Midbrain (tissue), 1 donor: ENCODE measurements at regions not wholly inside any gene's neighbourhood (a gene's known extent, or its start where the extent isn't known, plus 50 kb on each side); places are given as distances from the start of the nearest gene placed in this dataset.

Source experiments
- DNase-seq: peaks from one replicate; lab custom pipeline; 2025; lab: John Stamatoyannopoulos, UW

GRCh38 chr2:8538531-8538930 lies 143.3 kb upstream of the ID2 start:
- no peak for DNase-seq

- no peak for DNase-seq
Measured at GRCh38 chr2:8538931-8539621, 142.8 kb upstream of the ID2 start.

GRCh38 chr2:8539743-8540551 lies 141.9 kb upstream of the ID2 start:
- DNase-seq: no peak

DNA sequence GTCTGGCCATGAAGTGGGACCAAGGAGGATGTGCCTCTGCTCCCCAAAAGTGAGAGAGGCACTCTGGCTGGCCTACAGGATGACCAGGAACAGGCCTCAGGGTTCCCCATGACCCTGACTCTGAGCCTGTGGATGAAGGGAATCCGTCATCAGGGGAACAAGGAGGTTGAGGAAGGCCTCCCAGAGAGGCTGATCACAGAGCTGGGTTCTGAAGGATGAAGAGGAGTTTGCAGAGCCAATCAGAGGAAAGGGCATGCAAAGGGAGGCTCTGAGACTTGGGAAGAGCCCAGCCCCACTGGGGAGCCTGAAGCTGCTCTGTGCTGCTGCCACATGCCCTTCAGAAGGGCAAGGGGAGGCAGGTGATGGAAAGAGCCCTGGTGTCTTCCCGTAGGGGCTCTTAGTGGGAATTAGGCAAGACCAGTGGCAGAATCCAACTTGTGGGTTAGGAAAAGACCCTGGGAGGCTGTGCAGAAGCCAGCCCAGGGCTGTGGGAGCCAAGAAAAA lies 141.3 kb upstream of the ID2 start:
- DNase-seq: no peak

DNA sequence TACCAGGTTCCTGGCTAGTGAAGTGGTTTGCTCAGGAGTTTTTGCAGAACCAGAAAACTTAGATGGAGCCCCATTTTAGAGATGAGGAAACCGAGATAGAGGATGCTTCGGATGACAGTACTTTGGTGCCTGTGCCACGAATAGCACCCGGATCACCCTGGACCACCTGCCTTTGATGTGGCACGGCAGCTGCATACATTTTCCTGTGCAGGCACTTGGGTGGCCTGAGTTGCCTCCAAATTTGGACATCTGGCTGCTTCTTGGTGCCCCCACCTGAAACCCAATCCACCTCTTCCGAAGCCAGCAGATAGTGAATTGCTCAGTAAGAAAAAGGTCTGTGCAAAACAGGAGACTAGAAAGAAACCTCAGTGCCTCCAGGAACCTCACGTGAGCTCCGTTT lies 140.6 kb upstream of the ID2 start:
- DNase-seq: no peak

DNA sequence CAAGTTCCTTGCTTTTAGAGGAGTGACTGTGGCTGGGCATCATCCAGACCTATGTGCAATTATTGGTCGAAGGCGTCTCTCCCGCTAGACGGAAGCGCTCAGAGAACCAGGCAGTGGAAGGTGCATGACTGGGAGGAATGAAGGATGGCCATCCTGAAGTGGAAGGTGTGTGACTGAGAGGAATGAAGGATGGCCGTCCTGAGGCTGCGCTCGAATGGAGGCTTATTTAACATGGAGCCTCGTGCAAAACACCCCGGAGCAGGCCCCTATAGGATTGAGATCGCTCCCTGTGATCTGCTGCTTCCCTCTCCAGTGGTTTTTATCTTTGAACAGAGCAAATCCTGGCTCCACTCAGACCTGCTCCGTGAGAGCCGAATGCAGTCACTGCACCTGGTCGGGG lies 140.2 kb upstream of the ID2 start:
- no peak for DNase-seq

DNA sequence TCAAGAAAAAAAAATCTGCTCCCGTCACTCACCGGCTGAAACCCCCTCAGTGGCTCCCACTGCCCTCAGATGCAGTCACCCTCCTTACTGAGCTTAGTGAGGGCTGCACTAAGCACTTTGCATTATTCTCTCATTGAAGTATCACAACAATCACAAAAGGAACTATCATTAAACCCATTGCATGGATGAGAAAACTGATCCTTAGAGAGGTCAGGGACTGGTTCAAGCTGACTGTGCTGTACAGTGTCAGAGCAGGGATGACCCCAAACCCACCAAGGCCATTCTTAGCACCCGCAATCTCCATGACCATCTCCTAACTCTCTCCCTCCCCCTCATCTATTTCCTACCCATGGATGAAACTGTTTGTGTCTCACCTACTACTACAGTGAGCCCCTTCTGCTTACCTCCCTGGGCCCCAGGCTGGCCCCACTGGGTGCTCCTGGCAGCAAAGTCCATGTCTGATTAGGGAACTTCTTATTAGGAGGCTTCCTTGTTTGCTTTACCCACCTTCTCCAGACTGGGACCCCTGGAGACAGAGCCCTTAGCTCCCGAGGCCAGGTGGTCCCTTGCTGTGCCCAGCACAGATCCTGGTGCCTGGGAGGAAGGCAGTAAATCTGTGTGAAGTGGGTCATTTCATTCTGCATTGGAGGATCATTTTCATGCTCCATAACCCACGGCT lies 139.3 kb upstream of the ID2 start:
- no peak for DNase-seq

DNA sequence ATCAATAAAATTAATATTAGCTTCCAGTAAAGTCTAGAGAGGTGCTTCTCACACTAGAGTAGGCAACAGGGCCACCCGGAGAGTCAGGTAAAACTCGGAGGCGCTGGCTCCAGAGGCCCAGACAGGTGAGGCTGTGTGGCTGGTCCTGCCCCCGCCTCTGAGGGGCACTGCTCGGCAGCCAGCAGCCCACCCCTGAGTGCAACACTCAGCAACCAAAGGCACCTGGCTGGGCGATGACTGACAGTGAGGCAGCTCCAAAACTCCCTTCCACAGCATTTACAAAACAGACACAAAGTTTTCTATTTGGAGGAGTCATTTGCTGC lies 138.8 kb upstream of the ID2 start:
- DNase-seq: no peak

DNA sequence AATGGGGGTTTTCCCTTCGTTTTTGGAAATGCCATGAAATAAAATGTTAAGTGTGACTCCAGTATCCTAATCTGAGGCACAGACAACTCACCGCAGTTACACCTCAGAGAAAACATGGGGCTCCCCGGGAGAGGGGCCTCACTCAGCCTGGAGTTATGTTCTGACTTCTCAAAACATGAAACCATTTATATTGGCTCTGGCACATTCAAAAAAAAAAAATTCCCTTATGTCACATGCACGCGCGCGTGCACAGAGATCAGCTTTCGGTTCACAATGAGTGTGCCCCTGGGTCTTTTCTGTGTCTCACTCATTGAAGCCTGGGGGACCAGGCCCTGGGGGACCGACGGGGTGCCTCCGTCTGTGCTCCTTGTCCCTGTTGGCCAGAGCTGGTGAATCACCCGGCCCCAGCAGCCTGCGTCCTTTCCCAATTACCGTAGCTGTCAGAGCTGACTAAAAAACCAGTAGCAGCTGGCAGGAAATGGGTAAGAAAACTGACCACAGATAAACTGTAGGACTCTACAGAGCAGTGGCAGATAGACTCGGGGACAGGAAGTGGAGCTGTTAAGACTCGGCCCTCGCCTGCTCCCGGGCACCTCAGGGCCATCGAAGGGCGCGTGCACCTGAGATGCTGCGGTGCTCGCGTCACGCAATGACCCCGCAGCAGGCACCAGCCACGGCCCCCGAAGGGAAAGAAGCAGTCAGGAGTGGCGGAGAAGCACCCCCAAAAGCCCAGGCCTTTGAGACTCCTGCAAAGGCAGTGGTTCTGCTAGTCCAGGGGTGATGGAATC lies 138.3 kb upstream of the ID2 start:
- DNase-seq: no peak

DNA sequence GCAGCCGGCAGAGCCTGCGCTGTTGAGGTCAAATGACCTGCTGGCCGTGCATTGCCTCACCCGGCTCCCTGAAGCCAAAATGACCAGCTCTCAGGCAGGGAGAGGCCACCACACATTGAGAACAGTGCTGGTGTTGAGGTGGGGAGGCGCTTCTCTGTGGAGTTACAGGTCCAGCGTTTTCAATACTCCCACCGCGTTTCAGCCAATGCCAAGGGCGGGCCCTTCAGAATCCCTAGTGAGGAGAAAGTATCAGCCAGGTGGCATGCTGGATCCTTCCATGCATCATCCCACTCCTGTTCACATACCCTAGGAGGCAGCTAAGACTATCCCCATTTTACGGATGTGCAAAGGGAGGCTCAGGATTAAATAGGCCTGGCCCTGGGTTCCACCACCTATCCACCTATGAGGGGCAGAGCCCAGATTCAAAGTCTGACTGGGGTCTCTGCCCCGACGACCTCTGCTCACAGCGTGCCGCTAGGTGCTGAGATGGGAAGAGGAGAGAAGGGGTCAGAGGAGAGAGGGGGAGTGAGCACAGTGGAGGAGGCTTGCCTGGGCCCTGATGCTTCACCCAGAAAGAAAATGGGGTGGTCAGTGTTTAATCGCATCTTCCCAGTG lies 137.6 kb upstream of the ID2 start:
- no peak for DNase-seq

DNA sequence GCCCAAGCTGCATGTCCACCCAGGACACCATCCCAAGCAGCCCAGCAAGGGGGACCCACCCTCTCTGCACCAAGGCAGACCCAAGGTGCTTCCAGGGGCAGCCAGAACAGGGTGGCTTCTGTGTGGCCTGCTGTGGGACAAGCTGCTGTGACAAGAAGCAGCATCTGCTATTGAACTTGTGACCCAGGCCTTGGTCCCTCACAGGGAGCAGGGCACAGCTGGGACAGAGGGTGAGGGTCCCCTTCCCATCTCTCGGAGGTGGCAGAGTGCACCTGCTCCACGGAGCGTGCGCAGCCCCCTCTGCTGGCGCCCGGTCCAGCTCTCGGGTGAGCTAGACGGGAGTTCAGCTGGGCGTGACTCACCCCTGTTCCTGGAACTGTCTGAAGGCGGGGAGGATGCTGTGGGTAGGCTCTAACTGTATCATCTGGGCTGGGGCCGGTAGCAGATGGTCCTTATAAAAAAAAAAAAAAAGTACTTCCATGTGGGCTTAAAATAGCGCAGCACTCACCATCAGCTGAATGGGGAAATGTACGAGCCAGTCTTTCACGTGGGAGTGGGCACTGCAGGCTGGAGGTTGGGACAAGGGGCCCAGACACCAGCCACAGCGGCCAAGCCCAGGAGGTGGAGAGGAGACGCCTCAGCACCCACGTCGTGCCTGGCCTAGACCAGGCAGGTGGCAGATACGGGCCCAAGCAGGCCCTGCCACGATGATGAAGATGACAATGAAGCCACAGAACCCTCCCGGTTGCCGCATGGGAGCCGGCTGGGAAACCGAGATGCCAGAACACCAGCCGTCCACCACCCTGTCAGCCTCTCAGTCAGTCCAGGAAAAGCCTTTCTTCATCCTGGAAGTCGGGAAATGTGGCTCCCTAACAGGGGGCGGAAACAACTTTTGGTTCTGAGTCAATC lies 136.8 kb upstream of the ID2 start:
- DNase-seq: no peak

DNA sequence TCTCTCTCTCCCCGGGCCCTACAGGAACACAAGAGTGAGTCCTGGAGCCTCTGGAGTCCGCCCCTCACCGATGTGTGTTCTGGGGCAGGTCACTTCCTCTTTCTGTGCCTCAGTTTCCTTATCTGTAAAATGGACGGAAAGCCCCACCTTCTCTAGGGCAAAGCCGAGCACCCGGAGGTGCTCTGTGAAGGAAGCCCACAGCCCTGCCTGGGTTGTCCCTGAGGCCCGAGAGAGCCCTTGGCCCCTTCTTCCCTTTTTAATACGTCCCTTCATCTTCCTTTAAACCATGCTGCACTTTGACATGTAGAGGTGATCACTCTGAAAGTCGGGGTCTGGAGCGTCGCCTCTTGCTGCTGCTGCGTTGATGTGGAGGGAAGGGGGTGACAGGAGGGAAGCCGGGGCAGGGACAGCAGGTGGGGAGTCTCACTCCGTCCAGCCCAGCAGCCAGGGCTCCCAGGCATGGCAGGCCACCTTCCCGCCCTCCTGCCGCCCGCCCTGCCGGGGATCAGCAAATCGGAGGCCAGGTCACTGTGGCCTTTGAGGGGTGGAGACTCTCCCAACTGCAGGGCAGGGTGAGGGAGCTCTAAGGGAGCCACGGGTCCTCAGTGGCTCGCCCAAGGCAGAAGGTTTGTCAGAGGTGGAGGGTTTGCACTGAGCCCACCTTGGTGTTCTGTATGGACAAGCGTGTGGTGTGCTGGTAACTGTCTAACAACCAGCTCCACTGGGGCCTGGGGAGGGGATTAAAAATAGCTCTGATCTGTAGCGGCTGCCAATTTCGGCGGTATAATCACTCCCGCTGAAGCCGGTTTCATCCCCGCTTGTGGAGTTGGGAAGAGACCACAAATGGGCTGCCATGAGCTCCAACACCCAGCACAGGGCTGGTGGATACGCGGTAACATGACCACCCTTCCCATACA lies 135.9 kb upstream of the ID2 start:
- DNase-seq: no peak

GRCh38 chr2:8546612-8547283 lies 135.1 kb upstream of the ID2 start:
- DNase-seq: no peak

- no peak for DNase-seq
Measured at GRCh38 chr2:8547284-8548064, 134.4 kb upstream of the ID2 start.

DNA sequence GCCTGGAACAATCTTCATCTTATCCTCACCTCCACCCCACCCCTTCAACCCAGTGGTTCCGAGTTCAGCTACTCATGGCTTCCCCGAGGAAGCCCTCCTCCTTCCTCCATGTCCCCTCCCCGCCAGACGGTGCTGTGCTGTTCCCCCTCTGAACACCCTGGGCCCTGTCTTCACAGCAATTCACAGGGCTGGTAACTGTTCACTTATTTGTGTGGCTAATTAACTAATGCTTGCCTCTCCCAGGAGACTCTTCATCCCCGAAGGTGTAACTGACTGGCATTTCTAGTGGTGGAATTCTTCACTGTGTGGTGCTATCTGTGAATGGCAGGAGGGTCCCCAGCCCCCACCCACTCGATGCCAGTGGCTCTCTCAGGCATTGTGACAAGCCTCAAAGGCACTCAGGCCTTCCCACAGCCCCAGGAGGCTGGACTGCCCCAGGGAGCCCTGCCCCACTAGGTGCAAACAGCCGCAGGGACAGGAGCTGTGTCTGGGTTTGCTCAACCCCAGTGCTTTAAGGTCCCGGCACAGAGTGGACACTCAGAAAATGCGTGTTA lies 133.7 kb upstream of the ID2 start:
- DNase-seq: no peak

GRCh38 chr2:8548619-8549150 lies 133.2 kb upstream of the ID2 start:
- DNase-seq: no peak

GRCh38 chr2:8549273-8549922 lies 132.5 kb upstream of the ID2 start:
- no peak for DNase-seq
